HUES6 (cell line): ENCODE measurements at regions not wholly inside any gene's neighbourhood (a gene's known extent, or its start where the extent isn't known, plus 50 kb on each side); places are given as distances from the start of the nearest gene placed in this dataset.

Experiments
- H3K27ac ChIP-seq: 2 replicates; pipeline ENCODE4 v1.7.0; 2013; ENCODE audit warnings: low read depth, mild to moderate bottlenecking, low read length, inconsistent platforms
- H3K27me3 ChIP-seq: 2 replicates; pipeline ENCODE4 v1.6.1; 2013; ENCODE audit warnings: low read length; ENCODE audit not compliant: control insufficient read depth, insufficient read depth
- H3K36me3 ChIP-seq: 2 replicates; pipeline ENCODE4 v1.6.1; 2013; ENCODE audit warnings: low read length; ENCODE audit not compliant: control insufficient read depth, insufficient read depth
- H3K4me1 ChIP-seq: 2 replicates; pipeline ENCODE4 v1.6.1; 2013; ENCODE audit warnings: low read length; ENCODE audit not compliant: control insufficient read depth, insufficient read depth
- H3K4me3 ChIP-seq: 2 replicates; pipeline ENCODE4 v1.5.1; 2013; ENCODE audit warnings: low read depth, low read length
- H3K9ac ChIP-seq: one replicate; pipeline ENCODE4 v1.6.1; 2013; ENCODE audit warnings: mild to moderate bottlenecking, low read length
- H3K9me3 ChIP-seq: 2 replicates; pipeline ENCODE4 v1.6.1; 2013; ENCODE audit warnings: low read depth, low read length; ENCODE audit not compliant: control insufficient read depth, insufficient read depth

- no peak overlapping the region for H3K27ac ChIP-seq
- H3K9ac ChIP-seq = no peak overlapping the region
- no peaks in the 10 kb centered on the region for H3K36me3 ChIP-seq
- no peaks in the 10 kb centered on the region for H3K9me3 ChIP-seq
- H3K4me1 ChIP-seq = no peaks in the 10 kb centered on the region
- no peak overlapping the region for H3K4me3 ChIP-seq
- H3K27me3 ChIP-seq = peaks cover 40% of the 10 kb centered on the region
Observed at GRCh38 chr7:1286946-1287645, 54.4 kb downstream of the UNCX start.

DNA sequence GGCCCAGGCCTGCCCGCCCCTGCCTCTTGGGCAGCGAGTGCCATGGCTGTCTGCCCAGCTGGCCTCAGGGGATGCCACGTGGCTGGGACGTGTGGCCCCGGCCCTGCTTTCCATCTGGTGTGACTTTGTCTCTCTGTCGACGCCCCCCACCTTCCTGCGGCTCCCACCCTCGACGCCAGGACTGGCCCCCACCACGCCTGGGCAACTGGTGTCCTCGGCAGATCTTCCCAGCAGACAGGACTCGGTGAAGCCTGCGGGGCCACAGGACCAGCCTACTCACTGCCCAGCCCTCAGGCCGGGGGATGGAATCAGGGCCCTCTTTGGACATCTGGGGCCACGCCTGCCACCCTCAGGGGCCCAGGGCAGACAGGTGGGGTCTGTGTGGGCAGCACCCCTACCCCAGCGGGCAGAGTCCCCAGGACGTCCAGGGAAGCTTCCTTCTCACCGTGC is 55.1 kb downstream of the UNCX start:
- Histone ChIP-seq H3K9ac (no peak overlapping the region), H3K4me3 (no peak overlapping the region), H3K27me3 (peaks cover 47% of the 10 kb centered on the region), H3K4me1 (no peaks in the 10 kb centered on the region), H3K27ac (no peak overlapping the region), H3K9me3 (no peaks in the 10 kb centered on the region), H3K36me3 (no peaks in the 10 kb centered on the region)

- H3K4me3 ChIP-seq = no peak overlapping the region
- peaks cover 53% of the 10 kb centered on the region for H3K27me3 ChIP-seq
- H3K27ac ChIP-seq = no peak overlapping the region
- H3K36me3 ChIP-seq = no peaks in the 10 kb centered on the region
- H3K4me1 ChIP-seq = no peaks in the 10 kb centered on the region
- no peak overlapping the region for H3K9ac ChIP-seq
- no peaks in the 10 kb centered on the region for H3K9me3 ChIP-seq
Observed at GRCh38 chr7:1288390-1288995, 55.8 kb downstream of the UNCX start.

DNA sequence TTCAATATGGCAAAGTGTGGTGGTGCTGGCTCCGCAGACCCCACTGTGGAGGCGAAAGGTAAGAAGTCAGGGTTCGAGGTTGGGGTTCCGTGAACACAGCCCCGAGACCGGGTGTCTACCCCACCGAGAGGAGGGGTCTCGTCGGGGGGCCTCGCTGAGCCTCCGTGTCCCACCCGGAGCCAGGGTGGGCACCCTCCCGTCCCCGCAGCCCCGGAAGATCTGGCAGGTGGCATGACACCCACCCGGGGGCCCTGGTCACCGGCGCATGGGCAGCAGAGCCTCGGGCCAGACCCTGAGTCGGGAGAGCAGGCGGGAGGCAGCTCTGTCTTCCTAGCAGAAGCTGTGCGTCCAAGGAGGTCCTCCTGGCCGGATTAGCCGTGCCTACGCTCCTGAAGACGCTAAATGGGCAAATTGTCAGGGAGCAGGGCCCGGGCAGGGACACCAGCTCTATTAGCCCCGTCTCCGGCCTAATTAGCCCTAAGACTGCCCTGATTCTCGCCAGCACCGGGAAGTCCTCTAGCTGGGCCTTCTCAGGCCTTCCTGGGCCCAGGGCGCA is 56.4 kb downstream of the UNCX start:
- peaks cover 53% of the 10 kb centered on the region for H3K27me3 ChIP-seq
- no peak overlapping the region for H3K9ac ChIP-seq

GRCh38 chr7:1289666-1290025 is 57.0 kb downstream of the UNCX start:
- Histone ChIP-seq H3K27ac (no peak overlapping the region), H3K36me3 (no peaks in the 10 kb centered on the region), H3K4me1 (no peaks in the 10 kb centered on the region), H3K4me3 (peak overlapping the region; percentile 55; the same call in 1 of the 2 replicates), H3K9ac (no peak overlapping the region), H3K27me3 (peaks cover 53% of the 10 kb centered on the region), H3K9me3 (no peaks in the 10 kb centered on the region)

More for the DNA sequence above, 56.4 kb downstream of the UNCX start:
- Histone ChIP-seq H3K9me3 (no peaks in the 10 kb centered on the region), H3K36me3 (no peaks in the 10 kb centered on the region), H3K4me1 (no peaks in the 10 kb centered on the region), H3K4me3 (no peak overlapping the region), H3K27ac (no peak overlapping the region)

DNA sequence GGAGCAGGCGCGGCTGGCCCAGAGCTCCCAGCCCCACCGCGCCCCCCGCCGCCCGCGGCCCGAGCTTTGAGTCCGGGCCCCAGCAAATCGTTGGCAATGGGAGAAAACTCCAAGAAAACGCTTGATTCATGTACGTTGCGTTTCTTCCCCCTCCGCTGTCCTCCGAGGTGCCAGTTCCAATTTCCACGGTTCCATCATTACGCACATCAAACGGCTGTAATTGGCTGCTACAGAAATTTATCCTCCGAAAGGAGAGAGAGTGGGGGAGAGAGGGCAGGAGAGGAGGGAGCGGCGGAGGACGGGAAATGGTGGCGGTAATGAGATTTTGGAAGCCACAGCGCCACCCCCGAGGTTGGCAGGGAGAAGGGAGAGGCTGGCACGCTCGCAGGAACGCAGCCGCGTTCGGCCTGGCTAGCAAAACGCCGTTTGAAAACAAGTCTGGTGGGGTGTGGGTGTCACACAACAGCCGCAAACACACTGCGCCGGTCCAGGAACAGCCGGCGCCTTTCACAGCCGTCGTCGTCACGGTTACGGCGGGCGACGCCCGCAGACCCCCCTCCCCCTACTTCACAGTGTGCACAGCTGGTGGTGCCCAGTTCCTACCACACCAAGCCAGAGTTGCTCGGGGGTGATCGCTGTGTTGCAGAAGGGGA is 57.5 kb downstream of the UNCX start:
- Histone ChIP-seq H3K27ac (no peak overlapping the region), H3K9ac (no peak overlapping the region), H3K9me3 (no peaks in the 10 kb centered on the region), H3K4me1 (no peaks in the 10 kb centered on the region), H3K27me3 (peaks cover 53% of the 10 kb centered on the region), H3K4me3 (peak overlapping the region; percentile 55), H3K36me3 (no peaks in the 10 kb centered on the region)

GRCh38 chr7:1290679-1291356 is 58.1 kb downstream of the UNCX start:
- H3K9me3 ChIP-seq = no peaks in the 10 kb centered on the region
- no peaks in the 10 kb centered on the region for H3K36me3 ChIP-seq
- no peaks in the 10 kb centered on the region for H3K4me1 ChIP-seq
- peaks cover 53% of the 10 kb centered on the region for H3K27me3 ChIP-seq
- H3K9ac ChIP-seq = no peak overlapping the region
- peak overlapping the region; percentile 55 for H3K4me3 ChIP-seq
- H3K27ac ChIP-seq = no peak overlapping the region

- Histone ChIP-seq H3K36me3 (no peaks in the 10 kb centered on the region), H3K27me3 (peaks cover 53% of the 10 kb centered on the region), H3K9ac (no peak overlapping the region), H3K4me3 (no peak overlapping the region), H3K4me1 (no peaks in the 10 kb centered on the region), H3K27ac (no peak overlapping the region), H3K9me3 (no peaks in the 10 kb centered on the region)
Observed at GRCh38 chr7:1291357-1291689, 58.7 kb downstream of the UNCX start.

GRCh38 chr7:1291845-1292765 is 59.4 kb downstream of the UNCX start:
- Histone ChIP-seq H3K4me1 (no peaks in the 10 kb centered on the region), H3K27me3 (peaks cover 53% of the 10 kb centered on the region), H3K27ac (no peak overlapping the region), H3K9me3 (no peaks in the 10 kb centered on the region), H3K9ac (no peak overlapping the region), H3K4me3 (no peak overlapping the region), H3K36me3 (no peaks in the 10 kb centered on the region)
